Urinary bladder (tissue), 3 donors: ENCODE measurements at regions not wholly inside any gene's neighbourhood (a gene's known extent, or its start where the extent isn't known, plus 50 kb on each side); places are given as distances from the start of the nearest gene placed in this dataset.
A peak's percentile ranks its signal among the peaks of the same experiment; 100 is the strongest.
"Not testable (repeated sequence)": the region's sequence is repeated elsewhere in the genome, so short reads cannot be mapped to it uniquely, and the experiment has no call there.

Source experiments
- DNase-seq: peaks from one replicate; pipeline ENCODE4 v3.0.0-alpha.2; 2015; ENCODE audit errors: extremely low spot score
- H3K27ac ChIP-seq: one replicate; pipeline ENCODE4 v1.5.1; 2013; ENCODE audit warnings: low read depth, mild to moderate bottlenecking, moderate library complexity
- H3K36me3 ChIP-seq: one replicate; pipeline ENCODE4 v1.6.1; 2013; ENCODE audit warnings: mild to moderate bottlenecking, moderate library complexity; ENCODE audit not compliant: insufficient read depth
- H3K4me1 ChIP-seq: one replicate; pipeline ENCODE4 v1.6.1; 2013; ENCODE audit warnings: mild to moderate bottlenecking, moderate library complexity; ENCODE audit not compliant: insufficient read depth
- H3K4me3 ChIP-seq: one replicate; pipeline ENCODE4 v1.5.1; 2013; ENCODE audit warnings: low read depth, low read length
- WGBS: extraction: QIAGEN DNeasy Blood & Tissue Kit; methylation state at CpG from one replicate; pipeline ENCODE4 v1.1.7; 2013; 5-methylcytosine and 5-hydroxymethylcytosine counted together
- donor health status: healthy with polysubstance abuse.
- donor health status: healthy.

- WGBS, result 90% methylated on average over 21 of the region's 21 CpGs
- not testable (repeated sequence) for DNase-seq, H3K4me3 ChIP-seq, H3K4me1 ChIP-seq, H3K27ac ChIP-seq, H3K36me3 ChIP-seq
Observed at GRCh38 chr4:17436047-17436749, 75.7 kb downstream of the QDPR start.

GRCh38 chr4:17433827-17434226 lies 78.1 kb downstream of the QDPR start:
- 93% methylated on average over 5 of the region's 5 CpGs for WGBS
- DNase-seq, result no peak

GRCh38 chr4:17427991-17428390 lies 83.9 kb downstream of the QDPR start:
- no peaks in the 10 kb centered on the region for H3K36me3 ChIP-seq
- 69% methylated on average over 4 of the region's 4 CpGs for WGBS
- DNase-seq, result no peak
- no peak overlapping the region for H3K4me3 ChIP-seq
- H3K27ac ChIP-seq, result no peak overlapping the region
- H3K4me1 ChIP-seq, result no peaks in the 10 kb centered on the region

More at GRCh38 chr4:17433827-17434226, 78.1 kb downstream of the QDPR start:
- Histone ChIP-seq H3K4me3 (no peak overlapping the region), H3K4me1 (no peaks in the 10 kb centered on the region), H3K27ac (no peak overlapping the region), H3K36me3 (no peaks in the 10 kb centered on the region)

GRCh38 chr4:17426222-17426621 lies 85.7 kb downstream of the QDPR start:
- no peak overlapping the region for H3K27ac ChIP-seq
- H3K36me3 ChIP-seq, result no peaks in the 10 kb centered on the region
- H3K4me1 ChIP-seq, result no peaks in the 10 kb centered on the region
- DNase-seq, result no peak
- no peak overlapping the region for H3K4me3 ChIP-seq
- 33% methylated on average over 5 of the region's 5 CpGs for WGBS

- no peak for DNase-seq
- Histone ChIP-seq H3K4me3 (no peak overlapping the region), H3K4me1 (no peaks in the 10 kb centered on the region), H3K27ac (no peak overlapping the region), H3K36me3 (no peaks in the 10 kb centered on the region)
- 80% methylated on average over 4 of the region's 4 CpGs for WGBS
Observed at GRCh38 chr4:17418010-17418409, 93.9 kb downstream of the QDPR start.

GRCh38 chr4:17414392-17414791 lies 97.5 kb downstream of the QDPR start:
- DNase-seq, result no peak
- WGBS, result 95% methylated on average over 34 of the region's 34 CpGs
- no peaks in the 10 kb centered on the region for H3K4me1 ChIP-seq
- no peak overlapping the region for H3K27ac ChIP-seq
- H3K36me3 ChIP-seq, result no peaks in the 10 kb centered on the region
- H3K4me3 ChIP-seq, result no peak overlapping the region

GRCh38 chr4:17400686-17401085 lies 111.2 kb downstream of the QDPR start:
- H3K36me3 ChIP-seq, result no peaks in the 10 kb centered on the region
- no peak overlapping the region for H3K27ac ChIP-seq
- H3K4me1 ChIP-seq, result no peaks in the 10 kb centered on the region
- H3K4me3 ChIP-seq, result no peak overlapping the region
- WGBS, result 60% methylated on average over 4 of the region's 4 CpGs
- no peak for DNase-seq

GRCh38 chr4:17398805-17399204 lies 113.1 kb downstream of the QDPR start:
- WGBS, result 95% methylated on average over 3 of the region's 3 CpGs
- Histone ChIP-seq H3K27ac (no peak overlapping the region), H3K4me3 (no peak overlapping the region)

GRCh38 chr4:17398035-17398434 lies 113.9 kb downstream of the QDPR start:
- WGBS, result 77% methylated on average over 2 of the region's 2 CpGs
- H3K27ac ChIP-seq, result no peak overlapping the region
- no peaks in the 10 kb centered on the region for H3K4me1 ChIP-seq
- no peak for DNase-seq
- no peaks in the 10 kb centered on the region for H3K36me3 ChIP-seq
- no peak overlapping the region for H3K4me3 ChIP-seq

More at GRCh38 chr4:17398805-17399204, 113.1 kb downstream of the QDPR start:
- Histone ChIP-seq H3K36me3 (no peaks in the 10 kb centered on the region), H3K4me1 (no peaks in the 10 kb centered on the region)
- no peak for DNase-seq

- H3K4me1 ChIP-seq, result no peaks in the 10 kb centered on the region
- 45% methylated on average over 3 of the region's 3 CpGs for WGBS
- no peak overlapping the region for H3K27ac ChIP-seq
- no peak overlapping the region for H3K4me3 ChIP-seq
- DNase-seq, result no peak
- H3K36me3 ChIP-seq, result no peaks in the 10 kb centered on the region
Observed at GRCh38 chr4:17397611-17398010, 114.3 kb downstream of the QDPR start.

- 45% methylated on average over 2 of the region's 2 CpGs for WGBS
Observed at GRCh38 chr4:17385403-17385802, 126.5 kb downstream of the QDPR start.

GRCh38 chr4:17380347-17380746 lies 131.5 kb downstream of the QDPR start:
- WGBS, result 72% methylated on average over 2 of the region's 2 CpGs
- H3K27ac ChIP-seq, result no peak overlapping the region
- H3K4me1 ChIP-seq, result peaks cover 2% of the 10 kb centered on the region
- DNase-seq, result no peak
- H3K36me3 ChIP-seq, result no peaks in the 10 kb centered on the region
- no peak overlapping the region for H3K4me3 ChIP-seq

More at GRCh38 chr4:17385403-17385802, 126.5 kb downstream of the QDPR start:
- Histone ChIP-seq H3K4me3 (no peak overlapping the region), H3K36me3 (no peaks in the 10 kb centered on the region), H3K27ac (no peak overlapping the region), H3K4me1 (no peaks in the 10 kb centered on the region)
- DNase-seq, result no peak

GRCh38 chr4:17376205-17376604 lies 135.7 kb downstream of the QDPR start:
- peaks cover 2% of the 10 kb centered on the region for H3K4me1 ChIP-seq
- 20% methylated on average over 2 of the region's 2 CpGs for WGBS
- no peaks in the 10 kb centered on the region for H3K36me3 ChIP-seq
- H3K27ac ChIP-seq, result no peak overlapping the region
- DNase-seq, result peak; percentile 48
- H3K4me3 ChIP-seq, result no peak overlapping the region

GRCh38 chr4:17373666-17374065 lies 138.2 kb downstream of the QDPR start:
- Histone ChIP-seq H3K27ac (no peak overlapping the region), H3K4me1 (peaks cover 2% of the 10 kb centered on the region), H3K36me3 (no peaks in the 10 kb centered on the region), H3K4me3 (no peak overlapping the region)
- WGBS, result 89% methylated on average over 2 of the region's 2 CpGs
- no peak for DNase-seq

- Histone ChIP-seq H3K36me3 (no peaks in the 10 kb centered on the region), H3K4me3 (no peak overlapping the region), H3K4me1 (no peaks in the 10 kb centered on the region), H3K27ac (no peak overlapping the region)
- no peak for DNase-seq
- 73% methylated on average over 2 of the region's 2 CpGs for WGBS
Observed at GRCh38 chr4:17370818-17371217, 141.1 kb downstream of the QDPR start.
